SU-DHL-6 (cell line): ENCODE measurements at regions not wholly inside any gene's neighbourhood (a gene's known extent, or its start where the extent isn't known, plus 50 kb on each side); places are given as distances from the start of the nearest gene placed in this dataset.
A peak's percentile ranks its signal among the peaks of the same experiment; 100 is the strongest.

ENCODE experiments used
- EZH2phosphoT487 ChIP-seq: fragments of 200-600 bp; sonication (generic), shearing (Covaris generic); conservative IDR thresholded peaks from 2 replicates; pipeline ENCODE4 v1.6.1; 2018; ENCODE audit warnings: mild to moderate bottlenecking, antibody characterized with exemption, low read length, moderate library complexity, mixed read lengths
- TF ChIP-seq, protein P1 (sequence below): fragments of 200-600 bp; sonication (generic); IDR thresholded peaks from one replicate; pipeline ENCODE4 v1.5.1; 2017; ENCODE audit warnings: antibody characterized with exemption, mild to moderate bottlenecking, low read length, moderate library complexity; ENCODE audit not compliant: insufficient read depth, poor library complexity, severe bottlenecking

DNA sequence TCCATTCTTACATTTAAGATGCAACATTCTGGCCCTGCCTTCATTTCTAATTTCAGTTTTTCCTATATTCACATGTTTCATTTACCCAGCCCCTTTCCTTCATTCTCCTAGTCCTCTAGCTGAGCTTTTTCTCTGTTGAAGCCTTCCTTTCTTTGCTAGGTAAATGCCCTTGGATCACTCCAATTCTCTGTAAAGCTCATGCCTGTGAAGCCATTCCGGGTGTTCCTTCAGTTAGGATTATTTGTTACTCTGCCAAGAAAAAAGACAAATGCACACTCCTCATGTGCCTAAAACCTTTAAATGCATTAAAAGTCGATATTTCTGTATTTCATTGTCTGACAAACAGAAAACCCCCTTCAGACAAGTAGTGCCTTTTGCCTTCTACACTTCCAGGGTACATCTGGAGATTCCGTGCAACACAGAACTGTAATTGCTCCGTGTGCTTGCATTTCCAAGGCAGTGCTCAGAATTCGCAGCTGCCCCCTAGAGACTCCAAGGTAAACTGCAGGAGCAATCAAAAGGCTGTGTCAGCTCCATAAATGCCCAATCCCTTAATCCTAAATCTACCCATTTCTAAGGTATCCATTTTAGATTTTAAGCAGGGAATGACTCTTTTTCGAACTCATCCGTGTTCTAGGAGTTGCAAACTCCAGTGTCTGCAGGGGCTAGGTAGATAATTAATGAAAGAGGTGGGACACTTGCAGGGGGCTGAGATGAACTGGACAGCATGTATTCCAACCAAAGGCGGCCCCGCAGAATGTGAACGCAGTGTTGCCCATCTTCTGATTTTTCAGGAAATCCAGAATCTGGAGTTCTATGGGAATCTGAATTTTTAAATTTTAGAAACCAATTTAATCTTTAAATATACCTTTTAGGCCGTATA, 320.2 kb downstream of the GRIN2B start:
- TF ChIP-seq, protein P1, sequence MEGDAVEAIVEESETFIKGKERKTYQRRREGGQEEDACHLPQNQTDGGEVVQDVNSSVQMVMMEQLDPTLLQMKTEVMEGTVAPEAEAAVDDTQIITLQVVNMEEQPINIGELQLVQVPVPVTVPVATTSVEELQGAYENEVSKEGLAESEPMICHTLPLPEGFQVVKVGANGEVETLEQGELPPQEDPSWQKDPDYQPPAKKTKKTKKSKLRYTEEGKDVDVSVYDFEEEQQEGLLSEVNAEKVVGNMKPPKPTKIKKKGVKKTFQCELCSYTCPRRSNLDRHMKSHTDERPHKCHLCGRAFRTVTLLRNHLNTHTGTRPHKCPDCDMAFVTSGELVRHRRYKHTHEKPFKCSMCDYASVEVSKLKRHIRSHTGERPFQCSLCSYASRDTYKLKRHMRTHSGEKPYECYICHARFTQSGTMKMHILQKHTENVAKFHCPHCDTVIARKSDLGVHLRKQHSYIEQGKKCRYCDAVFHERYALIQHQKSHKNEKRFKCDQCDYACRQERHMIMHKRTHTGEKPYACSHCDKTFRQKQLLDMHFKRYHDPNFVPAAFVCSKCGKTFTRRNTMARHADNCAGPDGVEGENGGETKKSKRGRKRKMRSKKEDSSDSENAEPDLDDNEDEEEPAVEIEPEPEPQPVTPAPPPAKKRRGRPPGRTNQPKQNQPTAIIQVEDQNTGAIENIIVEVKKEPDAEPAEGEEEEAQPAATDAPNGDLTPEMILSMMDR, result peak; percentile 37
- TF ChIP-seq EZH2phosphoT487, result no peak
